ENCODE measurements at regions not wholly inside any gene's neighbourhood (a gene's known extent, or its start where the extent isn't known, plus 50 kb on each side); places are given as distances from the start of the nearest gene placed in this dataset.
"Not testable (repeated sequence)": the region's sequence is repeated elsewhere in the genome, so short reads cannot be mapped to it uniquely, and the experiment has no call there.

GRCh38 chr7:42554932-42555331 is 317.9 kb upstream of the GLI3 start:
- DNase-seq: not testable (repeated sequence)

- no peak for DNase-seq
Observed at GRCh38 chr7:42552227-42552626, 315.2 kb upstream of the GLI3 start.

- DNase-seq: no peak
Observed at GRCh38 chr7:42550706-42551470, 313.9 kb upstream of the GLI3 start.

- no peak for DNase-seq
Observed at GRCh38 chr7:42549866-42550485, 313.0 kb upstream of the GLI3 start.

- no peak for DNase-seq
Observed at GRCh38 chr7:42548816-42549611, 312.0 kb upstream of the GLI3 start.

GRCh38 chr7:42545049-42545724 is 308.2 kb upstream of the GLI3 start:
- no peak for DNase-seq

- DNase-seq: no peak
Observed at GRCh38 chr7:42543953-42544352, 306.9 kb upstream of the GLI3 start.

- not testable (repeated sequence) for DNase-seq
Observed at GRCh38 chr7:42542446-42542845, 305.4 kb upstream of the GLI3 start.

GRCh38 chr7:42534441-42534840 is 297.4 kb upstream of the GLI3 start:
- DNase-seq: no peak

- DNase-seq: no peak
Observed at GRCh38 chr7:42527004-42527403, 290.0 kb upstream of the GLI3 start.

- no peak for DNase-seq
Observed at GRCh38 chr7:42522227-42522991, 285.4 kb upstream of the GLI3 start.

- DNase-seq: no peak
Observed at GRCh38 chr7:42511027-42511426, 274.0 kb upstream of the GLI3 start.

GRCh38 chr7:42506097-42506496 is 269.1 kb upstream of the GLI3 start:
- DNase-seq: no peak

- no peak for DNase-seq
Observed at GRCh38 chr7:42502022-42502421, 265.0 kb upstream of the GLI3 start.

- DNase-seq: no peak
Observed at GRCh38 chr7:42495256-42495655, 258.2 kb upstream of the GLI3 start.

GRCh38 chr7:42494736-42495135 is 257.7 kb upstream of the GLI3 start:
- DNase-seq: no peak

- DNase-seq: no peak
Observed at GRCh38 chr7:42494199-42494710, 257.2 kb upstream of the GLI3 start.

- DNase-seq: no peak
Observed at GRCh38 chr7:42493436-42494198, 256.6 kb upstream of the GLI3 start.

GRCh38 chr7:42492920-42493319 is 255.9 kb upstream of the GLI3 start:
- no peak for DNase-seq

- DNase-seq: no peak
Observed at GRCh38 chr7:42491106-42491505, 254.1 kb upstream of the GLI3 start.

GRCh38 chr7:42489299-42489698 is 252.3 kb upstream of the GLI3 start:
- DNase-seq: no peak

Measured in NCI-H1092 (cell line).